H9 (cell line): ENCODE measurements at regions not wholly inside any gene's neighbourhood (a gene's known extent, or its start where the extent isn't known, plus 50 kb on each side); places are given as distances from the start of the nearest gene placed in this dataset.

Experiments used
- DNase-seq: peaks from one replicate; pipeline ENCODE4 v3.0.0-alpha.2; 2017
- H2AFZ ChIP-seq: one replicate; pipeline ENCODE4 v1.6.1; 2013; ENCODE audit warnings: mild to moderate bottlenecking, low read length, control low read depth, moderate library complexity
- H2AK5ac ChIP-seq: 2 replicates; pipeline ENCODE4 v1.6.1; 2013; ENCODE audit warnings: low read length, control low read depth, mixed read lengths; ENCODE audit not compliant: insufficient read length
- H2BK120ac ChIP-seq: one replicate; pipeline ENCODE4 v1.6.1; 2013; ENCODE audit warnings: low read depth, mild to moderate bottlenecking, low read length, control low read depth, inconsistent platforms; ENCODE audit not compliant: poor library complexity, severe bottlenecking
- H2BK12ac ChIP-seq: 2 replicates; pipeline ENCODE4 v1.6.1; 2013; ENCODE audit warnings: low read length, control low read depth, mixed read lengths, low read depth; ENCODE audit not compliant: insufficient read length
- H2BK15ac ChIP-seq: 2 replicates; pipeline ENCODE4 v1.6.1; 2013; ENCODE audit warnings: low read depth, low read length, control low read depth
- H2BK20ac ChIP-seq: one replicate; pipeline ENCODE4 v1.6.1; 2013; ENCODE audit warnings: low read depth, mild to moderate bottlenecking, low read length, control low read depth, inconsistent platforms; ENCODE audit not compliant: poor library complexity, severe bottlenecking
- H2BK5ac ChIP-seq: 2 replicates; pipeline ENCODE4 v1.6.1; 2013; ENCODE audit warnings: low read length, control low read depth, mixed read lengths; ENCODE audit not compliant: insufficient read length
- H3K14ac ChIP-seq: 2 replicates; pipeline ENCODE4 v1.6.1; 2013; ENCODE audit warnings: low read length, control low read depth; ENCODE audit not compliant: insufficient read depth
- H3K18ac ChIP-seq: 2 replicates; pipeline ENCODE4 v1.6.1; 2013; ENCODE audit warnings: low read depth, mild to moderate bottlenecking, mixed read lengths, low read length, control low read depth; ENCODE audit not compliant: insufficient read length
- H3K23ac ChIP-seq: 2 replicates; pipeline ENCODE4 v1.6.1; 2013; ENCODE audit warnings: low read length, control low read depth, mixed read lengths, low read depth; ENCODE audit not compliant: insufficient read length
- H3K23me2 ChIP-seq: 2 replicates; pipeline ENCODE4 v1.6.1; 2013; ENCODE audit warnings: low read depth, mild to moderate bottlenecking, mixed read lengths, low read length, control low read depth; ENCODE audit not compliant: insufficient read length, poor library complexity, severe bottlenecking
- H3K27ac ChIP-seq: 2 replicates; pipeline ENCODE4 v1.5.1; 2013; ENCODE audit warnings: low read length, control low read depth, mixed read lengths, low read depth; ENCODE audit not compliant: insufficient read length
- H3K27me3 ChIP-seq: 2 replicates; pipeline ENCODE4 v1.6.1; 2013; ENCODE audit warnings: low read length, control low read depth, inconsistent platforms; ENCODE audit not compliant: insufficient read depth
- H3K4ac ChIP-seq: 2 replicates; pipeline ENCODE4 v1.6.1; 2013; ENCODE audit warnings: low read depth, mild to moderate bottlenecking, control low read depth, inconsistent platforms, low read length, moderate library complexity
- H3K4me1 ChIP-seq: 2 replicates; pipeline ENCODE4 v1.6.1; 2013; ENCODE audit warnings: low read length, control low read depth, inconsistent platforms; ENCODE audit not compliant: insufficient read depth
- H3K4me2 ChIP-seq: 2 replicates; pipeline ENCODE4 v1.6.1; 2013; ENCODE audit warnings: low read length, control low read depth, mixed read lengths; ENCODE audit not compliant: insufficient read length, insufficient read depth
- H3K56ac ChIP-seq: 2 replicates; pipeline ENCODE4 v1.6.1; 2013; ENCODE audit warnings: low read depth, mild to moderate bottlenecking, mixed read lengths, low read length, control low read depth; ENCODE audit not compliant: insufficient read length
- H3K79me1 ChIP-seq: 2 replicates; pipeline ENCODE4 v1.6.1; 2013; ENCODE audit warnings: low read depth, mild to moderate bottlenecking, moderate library complexity, low read length, control low read depth, inconsistent platforms; ENCODE audit not compliant: insufficient read depth, poor library complexity, severe bottlenecking
- H3K79me2 ChIP-seq: 2 replicates; pipeline ENCODE4 v1.6.1; 2013; ENCODE audit warnings: low read length, control low read depth, inconsistent platforms; ENCODE audit not compliant: insufficient read depth
- H3K9ac ChIP-seq: 2 replicates; pipeline ENCODE4 v1.6.1; 2013; ENCODE audit warnings: low read length, control low read depth, mixed read lengths; ENCODE audit not compliant: insufficient read length; ENCODE audit errors: extremely low read depth
- H3K9me3 ChIP-seq: one replicate; pipeline ENCODE4 v1.6.1; 2013; ENCODE audit warnings: low read depth, low read length, inconsistent platforms; ENCODE audit not compliant: control insufficient read depth
- H3T11ph ChIP-seq: one replicate; pipeline ENCODE4 v1.6.1; 2013; ENCODE audit warnings: mild to moderate bottlenecking, low read length, control low read depth, inconsistent platforms
- H4K20me1 ChIP-seq: one replicate; pipeline ENCODE4 v1.6.1; 2013; ENCODE audit not compliant: control insufficient read depth, insufficient read length, insufficient read depth
- H4K5ac ChIP-seq: 2 replicates; pipeline ENCODE4 v1.6.1; 2013; ENCODE audit warnings: low read depth, mild to moderate bottlenecking, mixed read lengths, low read length, control low read depth; ENCODE audit not compliant: insufficient read length
- H4K8ac ChIP-seq: replicated peaks from 2 replicates; pipeline ENCODE4 v1.6.1; 2013; ENCODE audit warnings: low read length, control low read depth, mixed read lengths, low read depth; ENCODE audit not compliant: insufficient read length
- H4K91ac ChIP-seq: 2 replicates; pipeline ENCODE4 v1.6.1; 2013; ENCODE audit warnings: low read depth, mild to moderate bottlenecking, moderate library complexity, mixed read lengths, low read length, control low read depth; ENCODE audit not compliant: insufficient read length
- H3K27ac Mint-ChIP-seq, 3 experiments: 2 replicates in 2 of 3; 3 replicates in 1 of 3; pipeline ENCODE4 v1.8.0; 2020 to 2021; ENCODE audit warnings: mixed read lengths in 3 of 3, mild to moderate bottlenecking in 1 of 3, moderate library complexity in 1 of 3
- H3K27me3 Mint-ChIP-seq: 2 replicates; pipeline ENCODE4 v1.8.0; 2021; ENCODE audit warnings: low read depth, mild to moderate bottlenecking, moderate library complexity, mixed read lengths
- H3K36me3 Mint-ChIP-seq, 3 experiments: 2 replicates in 2 of 3; 3 replicates in 1 of 3; pipeline ENCODE4 v1.8.0; 2020 to 2021; ENCODE audit warnings: low read depth in 3 of 3, mixed read lengths in 3 of 3; ENCODE audit not compliant: insufficient read depth in 1 of 3
- H3K4me1 Mint-ChIP-seq, 2 experiments: 2 replicates each; pipeline ENCODE4 v1.8.0; 2020; ENCODE audit warnings: mixed read lengths in 2 of 2
- H3K4me3 Mint-ChIP-seq, 2 experiments: 2 replicates in 1 of 2; 3 replicates in 1 of 2; pipeline ENCODE4 v1.8.0; 2020 to 2021; ENCODE audit warnings: mild to moderate bottlenecking in 2 of 2, mixed read lengths in 2 of 2, moderate library complexity in 1 of 2
- H3K9me3 Mint-ChIP-seq, 2 experiments: 2 replicates in 1 of 2; 3 replicates in 1 of 2; pipeline ENCODE4 v1.8.0; 2020; ENCODE audit warnings: mild to moderate bottlenecking in 2 of 2, mixed read lengths in 2 of 2, moderate library complexity in 1 of 2
- CTCF ChIP-seq: fragments of 200-600 bp; sonication (generic); conservative IDR thresholded peaks from 3 replicates; pipeline ENCODE4 v1.8.0; 2021; ENCODE audit warnings: antibody characterized with exemption, mild to moderate bottlenecking
- WGBS: extraction: QIAGEN DNeasy Blood & Tissue Kit; methylation state at CpG from one replicate; pipeline ENCODE4 v1.1.7; 2013; ENCODE audit warnings: missing lambda C conversion rate, low lambda C conversion rate, mixed read lengths; ENCODE audit not compliant: insufficient read length; ENCODE audit errors: extremely low coverage; 5-methylcytosine and 5-hydroxymethylcytosine counted together

GRCh38 chr11:103842191-103842590, 194.2 kb upstream of the DDI1 start:
- Histone ChIP-seq H2AK5ac (no peak overlapping the region), H2BK120ac (no peak overlapping the region), H3T11ph (no peak overlapping the region), H3K9ac (no peak overlapping the region), H3K18ac (no peak overlapping the region), H4K20me1 (no peaks in the 10 kb centered on the region), H3K79me1 (no peaks in the 10 kb centered on the region), H2BK12ac (no peak overlapping the region), H4K91ac (no peak overlapping the region), H3K9me3 (no peaks in the 10 kb centered on the region), H2BK20ac (no peak overlapping the region), H2BK5ac (no peak overlapping the region), H3K14ac (no peak overlapping the region), H3K4me1 (no peaks in the 10 kb centered on the region; the same call in 1 of the 2 replicates), H3K23me2 (no peaks in the 10 kb centered on the region), H4K8ac (no peak overlapping the region), H3K79me2 (no peaks in the 10 kb centered on the region), H3K27me3 (no peaks in the 10 kb centered on the region), H3K27ac (no peak overlapping the region), H2AFZ (no peak overlapping the region), H2BK15ac (no peak overlapping the region), H3K23ac (no peak overlapping the region), H3K4me2 (no peak overlapping the region), H4K5ac (no peak overlapping the region), H3K56ac (no peak overlapping the region), H3K4ac (no peak overlapping the region)
- TF ChIP-seq CTCF = no peak
- Mint-ChIP-seq H3K4me1 (peaks cover 0 to 2% of the 10 kb centered on the region in 2 experiments; a peak in 1 of 4 replicates), H3K4me3 (no peak overlapping the region), H3K9me3 (no peaks in the 10 kb centered on the region), H3K36me3 (no peaks in the 10 kb centered on the region), H3K27me3 (no peaks in the 10 kb centered on the region), H3K27ac (no peak overlapping the region)
- no peak for DNase-seq
- WGBS = no CpG with 5 or more reads among the region's 6 CpGs
